Hepatic stellate cell (primary cell): ENCODE measurements at regions not wholly inside any gene's neighbourhood (a gene's known extent, or its start where the extent isn't known, plus 50 kb on each side); places are given as distances from the start of the nearest gene placed in this dataset.
A peak's percentile ranks its signal among the peaks of the same experiment; 100 is the strongest.
"Not testable (repeated sequence)": the region's sequence is repeated elsewhere in the genome, so short reads cannot be mapped to it uniquely, and the experiment has no call there.

Experiments
- DNase-seq: peaks from one replicate; pipeline ENCODE4 v3.0.0; 2011; ENCODE audit warnings: low spot score

DNA sequence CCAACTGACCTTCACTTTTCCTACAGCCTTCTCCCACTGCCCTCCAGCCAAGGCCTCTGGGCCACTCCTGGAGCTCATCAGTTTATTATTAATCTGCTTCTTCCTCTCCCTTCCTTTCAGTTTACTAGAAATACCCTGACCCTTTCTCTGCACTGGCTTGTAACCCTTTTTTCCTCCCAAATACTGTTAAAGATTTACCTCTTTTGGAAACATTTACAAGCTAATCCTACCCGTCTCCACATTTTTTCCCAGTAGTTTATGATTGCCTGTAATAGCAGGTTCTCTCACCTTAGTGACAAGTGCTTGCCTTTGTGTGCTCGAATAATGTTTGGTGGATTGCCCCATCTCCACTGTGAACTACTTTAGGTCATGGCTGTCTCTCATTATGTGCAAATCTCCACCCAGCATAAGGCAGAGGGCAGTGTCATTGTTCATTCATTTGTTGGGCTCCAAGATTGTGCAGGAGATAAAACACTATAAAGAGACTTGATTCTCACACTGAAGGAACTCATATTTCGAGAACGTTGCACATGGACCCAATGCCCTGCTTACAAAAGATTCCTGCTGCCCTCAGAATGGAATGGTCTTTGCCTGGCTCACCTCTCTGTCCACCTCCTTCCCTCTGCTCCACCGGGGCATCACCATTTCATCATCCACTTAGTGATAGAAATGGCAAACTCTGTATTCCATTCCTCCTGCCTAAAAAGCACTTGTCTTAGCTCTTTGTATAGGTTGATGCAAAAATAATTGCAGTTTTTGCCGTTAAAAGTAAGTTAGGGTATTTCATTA lies 491.1 kb downstream of the UTRN start:
- DNase-seq: no peak

DNA sequence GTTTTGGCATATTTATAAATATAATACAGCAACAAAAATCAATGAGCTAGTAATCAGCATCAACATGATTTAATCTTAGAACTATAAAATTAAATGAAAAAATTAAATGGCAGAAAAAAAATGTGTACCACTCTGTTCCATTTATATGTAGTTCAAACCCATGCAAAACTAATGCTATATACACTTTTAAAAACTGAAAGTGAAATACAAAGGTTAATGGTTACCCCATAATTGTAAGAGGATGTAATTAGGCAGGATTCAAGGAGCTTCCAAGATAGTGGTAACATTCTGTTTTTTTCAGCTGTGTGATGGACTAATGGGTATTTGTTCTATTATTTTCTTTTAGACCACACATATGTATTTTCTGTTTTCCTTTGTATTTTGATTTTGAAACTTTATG lies 492.1 kb downstream of the UTRN start:
- DNase-seq: no peak

GRCh38 chr6:144778056-144778455 lies 492.9 kb downstream of the UTRN start:
- no peak for DNase-seq

DNA sequence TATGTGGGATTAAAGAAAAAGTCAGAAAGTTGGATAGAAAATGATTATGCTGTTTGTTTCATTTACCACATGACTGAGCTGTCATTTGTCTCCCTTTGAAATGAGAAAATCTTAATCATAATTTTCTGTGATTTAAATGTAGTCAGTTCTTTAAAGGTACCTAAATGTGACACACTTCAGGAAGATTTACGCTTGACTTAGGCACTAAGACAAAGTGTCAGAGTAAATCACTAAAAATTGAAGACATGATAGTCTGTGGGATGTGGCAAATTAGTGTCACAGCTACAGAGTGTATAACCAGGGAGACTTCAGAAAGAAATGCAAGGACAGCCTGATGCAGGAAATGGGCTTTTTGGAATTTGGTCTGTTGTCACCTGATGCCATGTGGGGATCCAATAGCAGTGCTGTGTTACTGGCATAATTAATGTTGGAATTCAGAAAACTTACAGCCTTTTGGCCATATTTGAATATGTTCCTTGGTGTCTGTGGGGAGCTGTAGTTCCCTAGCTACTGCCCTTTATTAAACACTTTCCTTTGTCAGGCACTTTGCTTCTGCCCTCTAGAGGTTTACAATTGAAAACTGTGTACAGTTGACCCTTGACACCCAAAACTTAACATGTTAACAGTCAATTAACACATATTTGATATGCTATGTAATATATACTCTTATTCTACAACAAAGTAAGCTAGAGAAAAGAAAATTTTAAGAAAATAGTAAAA lies 493.8 kb downstream of the UTRN start:
- no peak for DNase-seq

DNA sequence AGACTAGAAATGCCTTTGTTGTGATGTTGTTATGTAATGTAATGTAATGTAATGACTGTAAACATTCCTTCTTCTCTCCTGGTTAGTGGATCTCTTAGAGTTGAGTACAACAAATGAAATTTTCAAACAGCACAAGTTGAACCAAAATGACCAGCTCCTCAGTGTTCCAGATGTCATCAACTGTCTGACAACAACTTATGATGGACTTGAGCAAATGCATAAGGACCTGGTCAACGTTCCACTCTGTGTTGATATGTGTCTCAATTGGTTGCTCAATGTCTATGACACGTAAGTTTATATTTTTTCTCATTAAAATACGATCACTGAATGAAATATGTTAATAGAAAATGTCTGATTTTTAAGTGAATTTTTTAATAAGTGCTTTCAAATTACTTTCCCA lies 496.7 kb downstream of the UTRN start:
- no peak for DNase-seq

DNA sequence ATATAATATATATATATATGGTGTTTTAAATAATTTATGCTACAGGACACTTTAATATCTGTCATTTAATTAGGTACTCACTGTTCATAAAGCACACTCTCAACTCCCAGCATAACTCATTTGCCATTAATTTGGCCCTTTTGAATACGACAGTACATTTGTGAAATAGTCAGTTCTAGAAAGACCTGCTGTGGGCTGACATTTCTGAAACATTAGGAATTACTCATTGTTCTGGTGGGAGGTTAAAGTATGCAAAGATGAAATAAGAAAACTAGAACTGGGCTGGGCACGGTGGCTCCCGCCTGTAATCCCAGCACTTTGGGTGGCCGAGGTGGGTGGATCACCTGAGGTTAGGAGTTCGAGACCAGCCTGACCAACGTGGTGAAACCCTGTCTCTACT lies 497.5 kb downstream of the UTRN start:
- no peak for DNase-seq

- no peak for DNase-seq
Measured at GRCh38 chr6:144785056-144785455, 499.9 kb downstream of the UTRN start.

- no peak for DNase-seq
Measured at GRCh38 chr6:144786825-144787224, 501.7 kb downstream of the UTRN start.

- DNase-seq: no peak
Measured at GRCh38 chr6:144793744-144794143, 508.6 kb downstream of the UTRN start.

GRCh38 chr6:144795022-144795421 lies 509.9 kb downstream of the UTRN start:
- not testable (repeated sequence) for DNase-seq

GRCh38 chr6:144796070-144796469 lies 510.9 kb downstream of the UTRN start:
- no peak for DNase-seq

GRCh38 chr6:144797881-144798589 lies 512.9 kb downstream of the UTRN start:
- DNase-seq: peak; percentile 16

DNA sequence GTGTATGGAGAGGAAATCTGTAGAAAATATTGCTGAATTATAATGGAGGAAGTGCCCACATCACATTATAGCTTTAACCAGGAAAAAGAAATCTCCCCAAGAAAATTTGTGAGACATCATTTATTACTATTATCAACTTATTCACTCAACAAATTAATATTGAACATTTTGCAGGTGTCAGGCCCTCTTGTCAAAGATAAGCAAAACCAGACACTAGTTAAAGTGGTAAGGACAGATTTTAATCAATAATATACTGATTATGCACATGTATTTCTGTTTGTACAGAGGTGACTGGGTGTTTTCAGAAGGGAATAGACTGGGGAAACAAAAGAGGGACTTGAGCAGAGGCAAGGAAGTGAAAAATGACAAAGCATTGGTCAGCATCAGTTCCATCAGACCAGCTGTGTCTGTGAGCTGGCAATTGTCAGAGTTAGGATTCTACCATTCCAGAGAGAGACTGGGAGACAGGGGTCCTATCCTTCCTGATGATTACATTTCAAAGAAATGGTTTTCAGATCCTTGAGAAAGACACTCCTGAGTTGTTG lies 519.2 kb downstream of the UTRN start:
- DNase-seq: no peak

GRCh38 chr6:144805049-144805448 lies 519.9 kb downstream of the UTRN start:
- DNase-seq: no peak

GRCh38 chr6:144806222-144806621 lies 521.1 kb downstream of the UTRN start:
- no peak for DNase-seq

DNA sequence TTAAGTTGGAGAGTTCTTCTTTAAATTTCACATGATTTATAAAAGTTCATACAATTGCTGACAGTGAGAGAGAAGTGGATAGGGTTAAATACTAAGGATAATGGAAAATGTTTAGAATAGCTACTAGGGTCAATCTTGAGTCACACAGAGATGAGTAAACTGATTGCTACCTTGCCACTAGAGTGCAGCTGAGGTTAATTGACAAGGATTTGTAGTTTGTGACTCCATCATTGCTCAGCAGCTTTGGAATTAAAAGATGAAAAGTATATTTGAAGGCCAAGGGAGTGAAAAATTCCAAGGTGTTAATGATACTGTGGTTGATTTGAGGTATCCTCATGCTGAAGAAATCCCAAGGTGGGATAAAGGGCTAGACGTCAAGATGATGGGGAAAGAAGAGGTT lies 524.0 kb downstream of the UTRN start:
- DNase-seq: no peak

GRCh38 chr6:144809969-144810368 lies 524.8 kb downstream of the UTRN start:
- DNase-seq: no peak

GRCh38 chr6:144811140-144811539 lies 526.0 kb downstream of the UTRN start:
- DNase-seq: no peak

- no peak for DNase-seq
Measured at GRCh38 chr6:144816936-144817335, 531.8 kb downstream of the UTRN start.

- no peak for DNase-seq
Measured at GRCh38 chr6:144820270-144820669, 535.1 kb downstream of the UTRN start.

GRCh38 chr6:144823131-144823530 lies 538.0 kb downstream of the UTRN start:
- no peak for DNase-seq

- no peak for DNase-seq
Measured at GRCh38 chr6:144824018-144824417, 538.9 kb downstream of the UTRN start.
